ENCODE measurements at regions not wholly inside any gene's neighbourhood (a gene's known extent, or its start where the extent isn't known, plus 50 kb on each side); places are given as distances from the start of the nearest gene placed in this dataset.
"Not testable (repeated sequence)": the region's sequence is repeated elsewhere in the genome, so short reads cannot be mapped to it uniquely, and the experiment has no call there.

DNA sequence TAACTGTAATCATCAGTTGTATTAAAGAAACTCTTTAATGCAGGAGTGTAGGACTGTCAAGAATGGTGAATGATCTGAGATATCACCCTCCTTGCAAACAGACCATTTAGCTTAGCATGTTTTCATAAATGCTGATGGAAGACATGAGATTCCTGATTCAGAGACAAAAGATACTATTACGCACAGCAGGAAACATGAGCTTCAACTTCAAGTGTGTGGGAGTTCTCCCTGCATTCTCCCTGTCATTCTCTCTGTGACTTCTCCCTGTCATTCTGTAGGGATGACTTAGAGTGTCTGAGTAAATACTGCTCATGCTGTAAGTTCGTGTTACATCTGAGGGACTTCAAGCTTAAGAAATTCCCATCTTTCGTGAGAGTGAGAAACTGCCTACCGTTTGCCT, 866.0 kb upstream of the PRKX start:
- ChIA-PET POLR2A (no interaction called here), CTCF (no interaction called here)

DNA sequence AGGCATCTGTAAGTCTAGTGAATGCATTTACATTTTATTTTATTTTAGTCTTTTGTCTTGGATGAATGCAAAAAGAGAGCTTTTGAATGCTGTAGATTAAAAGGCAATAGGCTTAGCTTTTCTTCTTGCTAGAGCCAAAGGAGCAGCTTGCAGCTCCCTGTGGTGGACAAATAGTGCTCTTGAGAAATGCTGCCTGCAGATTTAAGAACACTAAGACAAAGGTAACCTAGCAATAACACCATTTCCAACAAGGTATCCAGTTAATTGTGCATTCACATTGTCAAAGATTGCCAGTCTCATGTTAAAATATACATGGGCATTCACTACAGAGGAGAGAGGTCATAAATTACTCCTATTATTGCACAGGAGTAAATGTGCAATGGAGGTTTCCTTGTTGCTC, 859.2 kb upstream of the PRKX start:
- CTCF ChIA-PET = no interaction called here
- TF ChIP-seq ELF4 (IDR thresholded peaks at IDR 0.05) = no peak
- DNase-seq (ENCODE audit: extremely low spot score) = no peak
- POLR2A ChIA-PET = no interaction called here

More for the DNA sequence above, 866.0 kb upstream of the PRKX start:
- no peak for TF ChIP-seq LEF1 (IDR thresholded peaks at IDR 0.05; ENCODE audit: borderline replicate concordance)
- TF ChIP-seq L3MBTL2 (conservative IDR thresholded peaks at IDR 0.05) = no peak
- no peak for TF ChIP-seq ELF4 (IDR thresholded peaks at IDR 0.05)
- no peak for TF ChIP-seq FOXM1 (IDR thresholded peaks at IDR 0.05; ENCODE audit: borderline replicate concordance)
- no peak for TF ChIP-seq NFRKB (IDR thresholded peaks at IDR 0.05)
- no peak for TF ChIP-seq FOXK2 (IDR thresholded peaks at IDR 0.05)
- TF ChIP-seq BHLHE40 (IDR thresholded peaks at IDR 0.05; ENCODE audit: borderline replicate concordance) = no peak
- TF ChIP-seq TARDBP (IDR thresholded peaks at IDR 0.05) = no peak
- TF ChIP-seq, protein P1, sequence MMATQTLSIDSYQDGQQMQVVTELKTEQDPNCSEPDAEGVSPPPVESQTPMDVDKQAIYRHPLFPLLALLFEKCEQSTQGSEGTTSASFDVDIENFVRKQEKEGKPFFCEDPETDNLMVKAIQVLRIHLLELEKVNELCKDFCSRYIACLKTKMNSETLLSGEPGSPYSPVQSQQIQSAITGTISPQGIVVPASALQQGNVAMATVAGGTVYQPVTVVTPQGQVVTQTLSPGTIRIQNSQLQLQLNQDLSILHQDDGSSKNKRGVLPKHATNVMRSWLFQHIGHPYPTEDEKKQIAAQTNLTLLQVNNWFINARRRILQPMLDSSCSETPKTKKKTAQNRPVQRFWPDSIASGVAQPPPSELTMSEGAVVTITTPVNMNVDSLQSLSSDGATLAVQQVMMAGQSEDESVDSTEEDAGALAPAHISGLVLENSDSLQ (IDR thresholded peaks at IDR 0.05) = no peak
- no peak for TF ChIP-seq SP1 (IDR thresholded peaks at IDR 0.05)
- TF ChIP-seq FOXA1 (IDR thresholded peaks at IDR 0.05) = no peak
- TF ChIP-seq ARNT (IDR thresholded peaks at IDR 0.05) = no peak
- TF ChIP-seq HDGF (IDR thresholded peaks at IDR 0.05; ENCODE audit: borderline replicate concordance) = no peak
- no peak for TF ChIP-seq CTBP1 (IDR thresholded peaks at IDR 0.05; ENCODE audit: borderline replicate concordance)
- no peak for TF ChIP-seq SUZ12 (IDR thresholded peaks at IDR 0.05)
- no peak for TF ChIP-seq ZNF384 (IDR thresholded peaks at IDR 0.05)
- no peak for DNase-seq (ENCODE audit: extremely low spot score)

GRCh38 chrX:4570151-4570550, 856.7 kb upstream of the PRKX start:
- POLR2A ChIA-PET = no interaction called here
- no peak for DNase-seq (ENCODE audit: extremely low spot score)
- CTCF ChIA-PET = no interaction called here
- TF ChIP-seq LEF1 (IDR thresholded peaks at IDR 0.05; ENCODE audit: borderline replicate concordance) = no peak
- TF ChIP-seq TARDBP (IDR thresholded peaks at IDR 0.05) = no peak
- no peak for TF ChIP-seq NFRKB (IDR thresholded peaks at IDR 0.05)
- no peak for TF ChIP-seq SUZ12 (IDR thresholded peaks at IDR 0.05)
- TF ChIP-seq, protein P1 (IDR thresholded peaks at IDR 0.05) = no peak
- TF ChIP-seq ZNF384 (IDR thresholded peaks at IDR 0.05) = no peak

- CTCF ChIA-PET = no interaction called here
- POLR2A ChIA-PET = no interaction called here
- TF ChIP-seq, protein P1 (IDR thresholded peaks at IDR 0.05) = no peak
- no peak for TF ChIP-seq HDGF (IDR thresholded peaks at IDR 0.05; ENCODE audit: borderline replicate concordance)
- DNase-seq (ENCODE audit: extremely low spot score) = no peak
These were observed 846.7 kb upstream of the PRKX start for GRCh38 chrX:4560192-4560591.

DNA sequence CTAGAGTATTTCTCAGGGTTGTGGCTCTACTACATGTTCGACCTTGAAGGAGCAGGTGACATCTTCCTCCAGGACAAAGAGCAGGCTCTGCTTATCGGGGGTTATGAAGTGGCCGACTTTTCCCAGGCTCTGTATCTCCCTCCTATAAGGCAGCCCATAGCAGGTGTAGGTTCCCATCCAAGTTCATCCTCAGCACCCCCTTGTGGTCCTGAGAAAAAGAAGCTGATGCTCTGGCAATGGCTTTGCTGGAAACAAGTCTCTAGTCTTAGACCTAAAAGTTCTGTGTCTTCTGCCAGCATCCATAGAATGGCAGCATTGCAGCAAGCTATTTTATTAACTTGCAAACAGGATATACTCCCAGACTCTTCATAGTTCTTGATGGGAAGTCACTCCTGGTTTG, 836.6 kb upstream of the PRKX start:
- no peak for TF ChIP-seq SUZ12 (IDR thresholded peaks at IDR 0.05)
- no peak for TF ChIP-seq FOXK2 (IDR thresholded peaks at IDR 0.05)
- TF ChIP-seq CTBP1 (IDR thresholded peaks at IDR 0.05; ENCODE audit: borderline replicate concordance) = no peak
- TF ChIP-seq FOXM1 (IDR thresholded peaks at IDR 0.05; ENCODE audit: borderline replicate concordance) = no peak
- POLR2A ChIA-PET = no interaction called here
- peak; percentile 5 for DNase-seq (ENCODE audit: extremely low spot score)
- CTCF ChIA-PET = interaction anchor here (0.5 kb wide), 1 partner anchor 587 kb away, joined by 12 read pairs; no protein-coding TSS in a partner anchor

- TF ChIP-seq, protein P1 (IDR thresholded peaks at IDR 0.05) = no peak
- TF ChIP-seq ELF4 (IDR thresholded peaks at IDR 0.05) (no peak), HDGF (IDR thresholded peaks at IDR 0.05; ENCODE audit: borderline replicate concordance) (no peak), CTBP1 (IDR thresholded peaks at IDR 0.05; ENCODE audit: borderline replicate concordance) (no peak), NFRKB (IDR thresholded peaks at IDR 0.05) (no peak), FOXA1 (IDR thresholded peaks at IDR 0.05) (no peak), FOXK2 (IDR thresholded peaks at IDR 0.05) (no peak), FOXM1 (IDR thresholded peaks at IDR 0.05; ENCODE audit: borderline replicate concordance) (no peak), LEF1 (IDR thresholded peaks at IDR 0.05; ENCODE audit: borderline replicate concordance) (no peak), ZNF384 (IDR thresholded peaks at IDR 0.05) (no peak), SUZ12 (IDR thresholded peaks at IDR 0.05) (no peak), L3MBTL2 (conservative IDR thresholded peaks at IDR 0.05) (no peak), ARNT (IDR thresholded peaks at IDR 0.05) (no peak), BHLHE40 (IDR thresholded peaks at IDR 0.05; ENCODE audit: borderline replicate concordance) (no peak)
- CTCF ChIA-PET = no interaction called here
- POLR2A ChIA-PET = no interaction called here
- DNase-seq (ENCODE audit: extremely low spot score) = peak; percentile 49
These were observed 833.9 kb upstream of the PRKX start for GRCh38 chrX:4547213-4547836.

- DNase-seq (ENCODE audit: extremely low spot score); POLR2A ChIA-PET: not testable (repeated sequence)
- CTCF ChIA-PET = interaction anchor here (0.6 kb wide), 1 partner anchor 232 kb away, joined by 4 read pairs; no protein-coding TSS in a partner anchor
These were observed 832.7 kb upstream of the PRKX start for GRCh38 chrX:4546178-4546577.
